ENCODE measurements at regions not wholly inside any gene's neighbourhood (a gene's known extent, or its start where the extent isn't known, plus 50 kb on each side); places are given as distances from the start of the nearest gene placed in this dataset.

DNA sequence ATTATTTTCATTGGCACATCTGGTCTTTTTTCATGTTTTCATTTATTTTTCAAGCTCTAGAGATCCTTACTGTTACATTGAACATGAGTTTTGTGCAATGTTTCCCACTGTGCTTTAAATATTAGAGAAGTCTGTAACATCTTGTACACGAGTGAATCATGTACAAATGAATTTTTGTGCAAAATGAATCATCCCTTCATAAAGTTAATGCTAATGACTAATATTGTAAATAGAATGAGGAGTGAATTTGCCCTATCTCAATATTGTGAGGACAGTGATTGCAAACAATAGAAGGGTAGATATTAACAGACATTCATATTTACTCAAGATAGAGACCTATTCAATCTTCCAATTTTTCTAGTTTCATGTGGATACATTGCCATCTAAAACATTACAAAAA lies 463.3 kb upstream of the FOXG1 start:
- H3K4me3 ChIP-seq (ENCODE audit: low read depth, low read length) = no peak overlapping the region
- no peak overlapping the region for H3K27ac ChIP-seq (ENCODE audit: extremely low read depth, low read depth, low read length)
- no peaks in the 10 kb centered on the region for H3K36me3 ChIP-seq (ENCODE audit: control insufficient read depth in 2 of 2, insufficient read depth in 1 of 2, low read length in 2 of 2)
- POLR2A ChIA-PET = no interaction called here
- TF ChIP-seq ZFP69B (tag by site-specific recombination; IDR thresholded peaks at IDR 0.05) (no peak), ZNF776 (tag by site-specific recombination; IDR thresholded peaks at IDR 0.05; ENCODE audit: borderline replicate concordance) (no peak), PRDM10 (tag by site-specific recombination; IDR thresholded peaks at IDR 0.05) (no peak), ZEB2 (tag by site-specific recombination; IDR thresholded peaks at IDR 0.05) (no peak), ZNF623 (tag by site-specific recombination; IDR thresholded peaks at IDR 0.05) (no peak), ZNF626 (tag by site-specific recombination; IDR thresholded peaks at IDR 0.05) (no peak), EGR2 (tag by site-specific recombination; IDR thresholded peaks at IDR 0.05; ENCODE audit: low read depth) (no peak), ZNF2 (tag by site-specific recombination; IDR thresholded peaks at IDR 0.05) (no peak), ZNF501 (tag by site-specific recombination; IDR thresholded peaks at IDR 0.05) (no peak), ZNF416 (tag by site-specific recombination; IDR thresholded peaks at IDR 0.05) (no peak), ZNF629 (tag by site-specific recombination; IDR thresholded peaks at IDR 0.05) (no peak), GLIS1 (tag by site-specific recombination; IDR thresholded peaks at IDR 0.05) (no peak)
- TF ChIP-seq, protein P1, sequence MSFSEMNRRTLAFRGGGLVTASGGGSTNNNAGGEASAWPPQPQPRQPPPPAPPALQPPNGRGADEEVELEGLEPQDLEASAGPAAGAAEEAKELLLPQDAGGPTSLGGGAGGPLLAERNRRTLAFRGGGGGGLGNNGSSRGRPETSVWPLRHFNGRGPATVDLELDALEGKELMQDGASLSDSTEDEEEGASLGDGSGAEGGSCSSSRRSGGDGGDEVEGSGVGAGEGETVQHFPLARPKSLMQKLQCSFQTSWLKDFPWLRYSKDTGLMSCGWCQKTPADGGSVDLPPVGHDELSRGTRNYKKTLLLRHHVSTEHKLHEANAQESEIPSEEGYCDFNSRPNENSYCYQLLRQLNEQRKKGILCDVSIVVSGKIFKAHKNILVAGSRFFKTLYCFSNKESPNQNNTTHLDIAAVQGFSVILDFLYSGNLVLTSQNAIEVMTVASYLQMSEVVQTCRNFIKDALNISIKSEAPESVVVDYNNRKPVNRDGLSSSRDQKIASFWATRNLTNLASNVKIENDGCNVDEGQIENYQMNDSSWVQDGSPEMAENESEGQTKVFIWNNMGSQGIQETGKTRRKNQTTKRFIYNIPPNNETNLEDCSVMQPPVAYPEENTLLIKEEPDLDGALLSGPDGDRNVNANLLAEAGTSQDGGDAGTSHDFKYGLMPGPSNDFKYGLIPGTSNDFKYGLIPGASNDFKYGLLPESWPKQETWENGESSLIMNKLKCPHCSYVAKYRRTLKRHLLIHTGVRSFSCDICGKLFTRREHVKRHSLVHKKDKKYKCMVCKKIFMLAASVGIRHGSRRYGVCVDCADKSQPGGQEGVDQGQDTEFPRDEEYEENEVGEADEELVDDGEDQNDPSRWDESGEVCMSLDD (tag by site-specific recombination; IDR thresholded peaks at IDR 0.05) = no peak
- no peaks in the 10 kb centered on the region for H3K4me1 ChIP-seq (ENCODE audit: control insufficient read depth, insufficient read depth, low read length)
- H3K9me3 ChIP-seq (ENCODE audit: control insufficient read depth, insufficient read depth, low read depth, low read length) = no peaks in the 10 kb centered on the region
- CTCF ChIA-PET = no interaction called here

DNA sequence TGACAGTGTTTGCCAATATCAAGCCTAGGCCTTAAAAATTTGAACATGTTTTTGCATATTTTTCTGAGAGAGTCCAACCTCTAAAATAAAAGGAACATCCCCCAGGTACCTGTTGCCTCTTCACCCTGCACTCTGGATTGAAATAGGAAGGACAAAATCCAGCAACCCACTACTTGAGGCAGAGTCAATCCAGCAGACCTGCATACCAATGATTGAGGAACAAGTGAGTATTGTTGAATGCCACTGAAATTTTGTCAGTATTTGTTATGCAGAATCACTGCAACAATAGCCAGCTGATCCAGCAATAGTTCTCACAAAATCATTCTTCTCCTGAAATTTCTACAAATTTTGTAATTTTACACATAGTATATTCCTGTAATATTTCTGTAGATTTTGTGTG lies 460.6 kb upstream of the FOXG1 start:
- ChIA-PET CTCF (no interaction called here), POLR2A (no interaction called here)
- Histone ChIP-seq H3K4me1 (ENCODE audit: control insufficient read depth, insufficient read depth, low read length) (no peaks in the 10 kb centered on the region), H3K4me3 (ENCODE audit: low read depth, low read length) (no peak overlapping the region), H3K36me3 (ENCODE audit: control insufficient read depth in 2 of 2, insufficient read depth in 1 of 2, low read length in 2 of 2) (no peaks in the 10 kb centered on the region), H3K27ac (ENCODE audit: extremely low read depth, low read depth, low read length) (no peak overlapping the region), H3K9me3 (ENCODE audit: control insufficient read depth, insufficient read depth, low read depth, low read length) (no peaks in the 10 kb centered on the region)
- TF ChIP-seq SP7 (tag by site-specific recombination; IDR thresholded peaks at IDR 0.05) (no peak), ZNF701 (tag by site-specific recombination; IDR thresholded peaks at IDR 0.05) (no peak), ZNF138 (tag by site-specific recombination; IDR thresholded peaks at IDR 0.05; ENCODE audit: borderline replicate concordance) (no peak), ZNF302 (tag by site-specific recombination; IDR thresholded peaks at IDR 0.05; ENCODE audit: low read depth) (no peak), REST (tag by site-specific recombination; IDR thresholded peaks at IDR 0.05) (no peak), ZNF391 (tag by site-specific recombination; IDR thresholded peaks at IDR 0.05; ENCODE audit: borderline replicate concordance, low read depth) (no peak), ZNF223 (tag by site-specific recombination; IDR thresholded peaks at IDR 0.05) (no peak), ZXDB (tag by site-specific recombination; IDR thresholded peaks at IDR 0.05) (no peak), ZBTB48 (tag by site-specific recombination; IDR thresholded peaks at IDR 0.05) (no peak), GLIS2 (tag by site-specific recombination; IDR thresholded peaks at IDR 0.05) (no peak), SCRT1 (tag by site-specific recombination; IDR thresholded peaks at IDR 0.05; ENCODE audit: borderline replicate concordance) (no peak), ZFP3 (tag by site-specific recombination; IDR thresholded peaks at IDR 0.05; ENCODE audit: low read depth) (no peak)

Data from HEK293 (cell line).